ENCODE measurements at regions not wholly inside any gene's neighbourhood (a gene's known extent, or its start where the extent isn't known, plus 50 kb on each side); places are given as distances from the start of the nearest gene placed in this dataset.
A peak's percentile ranks its signal among the peaks of the same experiment; 100 is the strongest.

- Histone ChIP-seq H3K4me1 (ENCODE audit: insufficient read depth, low read length) (peaks cover 46% of the 10 kb centered on the region), H3K9me2 (replicated peaks; ENCODE audit: low read length) (no peaks in the 10 kb centered on the region), H2AFZ (ENCODE audit: low read length) (no peak overlapping the region), H3K27me3 (ENCODE audit: low read length) (no peaks in the 10 kb centered on the region), H3K36me3 (ENCODE audit: low read depth, low read length) (no peaks in the 10 kb centered on the region), H3F3A (ENCODE audit: low read length, unreplicated experiment) (no peaks in the 10 kb centered on the region), H3K9me3 (ENCODE audit: low read length) (no peaks in the 10 kb centered on the region), H3K9ac (ENCODE audit: low read length) (no peak overlapping the region), H3K4me2 (ENCODE audit: low read length) (0 out of 2 replicates have a peak overlapping the region, but pooled peaks have one; percentile 34), H4K20me1 (ENCODE audit: low read length) (no peaks in the 10 kb centered on the region), H3K79me2 (ENCODE audit: low read length) (no peaks in the 10 kb centered on the region), H3K27ac (ENCODE audit: low read length) (peak overlapping the region; percentile 44), H3K4me3 (ENCODE audit: low read length) (no peak overlapping the region)
- intact Hi-C loops (cut with micrococcal nuclease): no loop called here
- no peak for ATAC-seq
- TF ChIP-seq EZH2phosphoT487 (IDR thresholded peaks at IDR 0.05; ENCODE audit: borderline replicate concordance, low read length) (no peak), CTCF (conservative IDR thresholded peaks at IDR 0.05; ENCODE audit: low read depth, low read length) (no peak), EZH2 (IDR thresholded peaks at IDR 0.05; ENCODE audit: low read length, unreplicated experiment) (no peak)
- POLR2A ChIA-PET (ENCODE audit: unreplicated experiment): no interaction called here
- BruUV-seq (replicated peaks): no TSS peak
- CTCF ChIA-PET: no interaction called here
- no peak for DNase-seq
These were observed 69.9 kb upstream of the CAMK2D start for GRCh38 chr4:113831457-113831856.

- peak; percentile 78 for ATAC-seq
- TF ChIP-seq EZH2phosphoT487 (IDR thresholded peaks at IDR 0.05; ENCODE audit: borderline replicate concordance, low read length) (no peak), CTCF (conservative IDR thresholded peaks at IDR 0.05; ENCODE audit: low read depth, low read length) (no peak), EZH2 (IDR thresholded peaks at IDR 0.05; ENCODE audit: low read length, unreplicated experiment) (no peak)
- Histone ChIP-seq H3F3A (ENCODE audit: low read length, unreplicated experiment) (no peaks in the 10 kb centered on the region), H2AFZ (ENCODE audit: low read length) (no peak overlapping the region), H3K9me2 (replicated peaks; ENCODE audit: low read length) (no peaks in the 10 kb centered on the region), H3K4me1 (ENCODE audit: insufficient read depth, low read length) (peaks cover 26% of the 10 kb centered on the region), H4K20me1 (ENCODE audit: low read length) (no peaks in the 10 kb centered on the region), H3K79me2 (ENCODE audit: low read length) (no peaks in the 10 kb centered on the region), H3K36me3 (ENCODE audit: low read depth, low read length) (no peaks in the 10 kb centered on the region), H3K9ac (ENCODE audit: low read length) (no peak overlapping the region), H3K4me2 (ENCODE audit: low read length) (peak overlapping the region; percentile 23; the same call in 1 of the 2 replicates), H3K27me3 (ENCODE audit: low read length) (no peaks in the 10 kb centered on the region), H3K9me3 (ENCODE audit: low read length) (no peaks in the 10 kb centered on the region), H3K27ac (ENCODE audit: low read length) (peak overlapping the region; percentile 39; the same call in 1 of the 2 replicates), H3K4me3 (ENCODE audit: low read length) (no peak overlapping the region)
- BruUV-seq (replicated peaks): no TSS peak
- intact Hi-C loops (cut with micrococcal nuclease): loop anchor here (2.0 kb wide), 1 partner anchor 30 kb away; no protein-coding TSS in a partner anchor
- DNase-seq: peak; percentile 54
- ChIA-PET CTCF (no interaction called here), POLR2A (ENCODE audit: unreplicated experiment) (interaction anchor here (0.5 kb wide), 1 partner anchor 33 kb away, joined by 3 read pairs; no protein-coding TSS in a partner anchor)
These were observed 67.2 kb upstream of the CAMK2D start for GRCh38 chr4:113828702-113829101.

- no peak overlapping the region for H3K27ac ChIP-seq (ENCODE audit: low read length)
- intact Hi-C loops (cut with micrococcal nuclease): no loop called here
- H2AFZ ChIP-seq (ENCODE audit: low read length): no peak overlapping the region
- H3K79me2 ChIP-seq (ENCODE audit: low read length): no peaks in the 10 kb centered on the region
- no peaks in the 10 kb centered on the region for H3K36me3 ChIP-seq (ENCODE audit: low read depth, low read length)
- ChIA-PET CTCF (no interaction called here), POLR2A (ENCODE audit: unreplicated experiment) (no interaction called here)
- no peak overlapping the region for H3K4me3 ChIP-seq (ENCODE audit: low read length)
- DNase-seq (no peak), ATAC-seq (no peak)
- TF ChIP-seq EZH2 (IDR thresholded peaks at IDR 0.05; ENCODE audit: low read length, unreplicated experiment): no peak
- no peak for TF ChIP-seq EZH2phosphoT487 (IDR thresholded peaks at IDR 0.05; ENCODE audit: borderline replicate concordance, low read length)
- no peak for TF ChIP-seq CTCF (conservative IDR thresholded peaks at IDR 0.05; ENCODE audit: low read depth, low read length)
- H3F3A ChIP-seq (ENCODE audit: low read length, unreplicated experiment): no peaks in the 10 kb centered on the region
- BruUV-seq (replicated peaks): no TSS peak
- H3K9me3 ChIP-seq (ENCODE audit: low read length): no peaks in the 10 kb centered on the region
- H3K9ac ChIP-seq (ENCODE audit: low read length): no peak overlapping the region
- no peaks in the 10 kb centered on the region for H4K20me1 ChIP-seq (ENCODE audit: low read length)
- H3K9me2 ChIP-seq (replicated peaks; ENCODE audit: low read length): no peaks in the 10 kb centered on the region
- no peak overlapping the region for H3K4me2 ChIP-seq (ENCODE audit: low read length)
- H3K27me3 ChIP-seq (ENCODE audit: low read length): no peaks in the 10 kb centered on the region
- peaks cover 20% of the 10 kb centered on the region for H3K4me1 ChIP-seq (ENCODE audit: insufficient read depth, low read length)
These were observed 65.7 kb upstream of the CAMK2D start for GRCh38 chr4:113827285-113827684.

Measured in PC-3 (cell line).